IgD-negative memory B cell (primary cell): ENCODE measurements at regions not wholly inside any gene's neighbourhood (a gene's known extent, or its start where the extent isn't known, plus 50 kb on each side); places are given as distances from the start of the nearest gene placed in this dataset.
"Not testable (repeated sequence)": the region's sequence is repeated elsewhere in the genome, so short reads cannot be mapped to it uniquely, and the experiment has no call there.

Experiments
- H3K27ac Mint-ChIP-seq, 3 donors: one replicate each; pipeline ENCODE4 v1.8.0; 2020 to 2022; ENCODE audit warnings: mild to moderate bottlenecking in 3 of 3, mixed read lengths in 3 of 3, moderate library complexity in 1 of 3
- H3K27me3 Mint-ChIP-seq: one replicate; pipeline ENCODE4 v1.8.0; 2021; ENCODE audit warnings: mixed read lengths
- H3K36me3 Mint-ChIP-seq: one replicate; pipeline ENCODE4 v1.8.0; 2020; ENCODE audit warnings: mild to moderate bottlenecking, mixed read lengths
- H3K4me1 Mint-ChIP-seq, 3 donors: one replicate each; pipeline ENCODE4 v1.8.0; 2020 to 2022; ENCODE audit warnings: mixed read lengths in 3 of 3, mild to moderate bottlenecking in 1 of 3
- H3K4me3 Mint-ChIP-seq, 4 donors: one replicate each; pipeline ENCODE4 v1.8.0; 2020 to 2022; ENCODE audit warnings: mild to moderate bottlenecking in 4 of 4, mixed read lengths in 4 of 4, moderate library complexity in 3 of 4
- H3K9me3 Mint-ChIP-seq, 3 donors: one replicate each; pipeline ENCODE4 v1.8.0; 2020 to 2021; ENCODE audit warnings: mixed read lengths in 3 of 3, mild to moderate bottlenecking in 1 of 3

GRCh38 chr5:98292496-98292895 lies 481.0 kb upstream of the RGMB start:
- H3K4me1 Mint-ChIP-seq = no peaks in the 10 kb centered on the region
- H3K27ac Mint-ChIP-seq = no peak overlapping the region
- no peak overlapping the region for H3K4me3 Mint-ChIP-seq
- no peaks in the 10 kb centered on the region for H3K9me3 Mint-ChIP-seq
- no peaks in the 10 kb centered on the region for H3K36me3 Mint-ChIP-seq
- H3K27me3 Mint-ChIP-seq = no peaks in the 10 kb centered on the region

DNA sequence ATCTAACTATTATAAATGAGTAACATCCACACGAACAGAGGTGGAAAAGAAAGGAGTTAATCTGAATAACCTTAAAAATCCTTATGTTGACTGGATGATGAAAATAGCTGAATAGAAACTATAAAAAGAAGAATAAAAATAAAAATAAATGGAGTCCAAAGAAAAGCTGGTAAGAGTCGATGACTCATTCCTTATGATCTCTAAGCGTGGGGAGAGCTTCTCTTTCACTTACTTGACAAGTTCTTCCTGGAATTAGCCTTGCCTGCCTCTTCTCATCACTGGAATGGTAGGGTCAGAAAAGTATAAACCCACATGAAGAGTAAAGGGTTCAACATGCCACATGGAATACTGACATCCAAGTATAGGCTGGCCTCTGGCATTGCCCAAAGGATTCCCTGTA lies 477.0 kb upstream of the RGMB start:
- Mint-ChIP-seq H3K9me3 (peaks cover 0 to 2% (median 0%) of the 10 kb centered on the region in 3 donors), H3K4me3 (no peak overlapping the region), H3K4me1 (no peaks in the 10 kb centered on the region), H3K27ac (no peak overlapping the region), H3K36me3 (no peaks in the 10 kb centered on the region), H3K27me3 (peaks cover 2% of the 10 kb centered on the region)

DNA sequence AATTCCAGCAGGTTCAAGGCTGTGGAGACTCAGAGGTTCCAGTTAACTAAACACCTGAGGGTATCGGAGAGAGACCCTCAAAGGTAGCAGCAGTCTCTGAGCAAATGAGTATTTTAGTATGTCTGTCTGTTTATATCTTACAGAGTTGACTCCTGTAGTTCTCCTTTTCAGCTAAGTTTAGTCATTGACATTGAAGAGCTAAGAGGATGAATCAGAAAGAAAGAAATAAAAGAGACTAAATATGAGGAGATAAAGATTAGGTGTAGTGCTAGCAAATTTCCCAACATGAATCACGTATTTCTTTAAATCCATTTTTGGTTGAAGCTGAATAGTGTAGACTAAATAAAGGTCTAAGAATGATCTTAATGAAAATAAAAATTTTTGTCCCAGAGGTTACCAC lies 474.0 kb upstream of the RGMB start:
- Mint-ChIP-seq H3K4me1 (no peaks in the 10 kb centered on the region), H3K36me3 (no peaks in the 10 kb centered on the region)

DNA sequence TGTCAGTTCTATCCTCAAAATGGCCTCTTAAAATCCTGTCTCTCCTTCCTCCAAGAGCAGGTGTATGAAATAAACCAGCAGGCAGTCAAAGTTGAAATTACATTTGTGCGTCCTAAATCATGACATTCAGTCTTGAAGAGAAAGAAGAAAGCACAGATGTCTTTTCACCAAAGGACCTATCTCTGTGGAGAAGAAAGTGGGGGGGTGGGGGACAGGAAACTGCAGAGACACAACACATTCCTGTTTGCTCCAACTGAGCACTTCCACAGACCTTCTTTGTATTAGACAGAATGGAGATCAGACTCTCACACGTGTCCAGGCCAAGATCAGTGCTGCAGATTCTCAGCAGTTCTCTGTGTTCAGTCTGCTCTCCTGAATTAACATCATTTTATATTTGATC lies 471.9 kb upstream of the RGMB start:
- Mint-ChIP-seq H3K4me1 (no peaks in the 10 kb centered on the region), H3K4me3 (no peak overlapping the region), H3K27me3 (peaks cover 4% of the 10 kb centered on the region), H3K27ac (no peak overlapping the region), H3K36me3 (no peaks in the 10 kb centered on the region), H3K9me3 (peaks cover 0 to 4% (median 0%) of the 10 kb centered on the region in 3 donors)

More for the DNA sequence above, 474.0 kb upstream of the RGMB start:
- Mint-ChIP-seq H3K27me3 (peaks cover 4% of the 10 kb centered on the region), H3K9me3 (peaks cover 0 to 4% (median 0%) of the 10 kb centered on the region in 3 donors), H3K27ac (no peak overlapping the region), H3K4me3 (no peak overlapping the region)

GRCh38 chr5:98307811-98308210 lies 465.7 kb upstream of the RGMB start:
- no peak overlapping the region for H3K27ac Mint-ChIP-seq
- no peaks in the 10 kb centered on the region for H3K27me3 Mint-ChIP-seq
- H3K4me3 Mint-ChIP-seq = no peak overlapping the region
- peaks cover 0 to 4% (median 0%) of the 10 kb centered on the region in 3 donors for H3K9me3 Mint-ChIP-seq
- peaks cover 0 to 2% (median 1%) of the 10 kb centered on the region in 3 donors for H3K4me1 Mint-ChIP-seq
- H3K36me3 Mint-ChIP-seq = no peaks in the 10 kb centered on the region

- H3K36me3 Mint-ChIP-seq = no peaks in the 10 kb centered on the region
- H3K4me1 Mint-ChIP-seq = peaks cover 0 to 2% (median 1%) of the 10 kb centered on the region in 3 donors
- H3K4me3 Mint-ChIP-seq = no peak overlapping the region
These were observed 465.2 kb upstream of the RGMB start for GRCh38 chr5:98308231-98308630.

GRCh38 chr5:98308960-98309359 lies 464.5 kb upstream of the RGMB start:
- Mint-ChIP-seq H3K27me3 (no peaks in the 10 kb centered on the region), H3K4me1 (peaks cover 0 to 2% (median 1%) of the 10 kb centered on the region in 3 donors), H3K9me3 (peaks cover 0 to 2% (median 0%) of the 10 kb centered on the region in 3 donors), H3K4me3 (no peak overlapping the region), H3K36me3 (no peaks in the 10 kb centered on the region), H3K27ac (no peak overlapping the region)

More at GRCh38 chr5:98308231-98308630, 465.2 kb upstream of the RGMB start:
- H3K27me3 Mint-ChIP-seq = no peaks in the 10 kb centered on the region
- H3K9me3 Mint-ChIP-seq = peaks cover 0 to 4% (median 0%) of the 10 kb centered on the region in 3 donors
- no peak overlapping the region for H3K27ac Mint-ChIP-seq

DNA sequence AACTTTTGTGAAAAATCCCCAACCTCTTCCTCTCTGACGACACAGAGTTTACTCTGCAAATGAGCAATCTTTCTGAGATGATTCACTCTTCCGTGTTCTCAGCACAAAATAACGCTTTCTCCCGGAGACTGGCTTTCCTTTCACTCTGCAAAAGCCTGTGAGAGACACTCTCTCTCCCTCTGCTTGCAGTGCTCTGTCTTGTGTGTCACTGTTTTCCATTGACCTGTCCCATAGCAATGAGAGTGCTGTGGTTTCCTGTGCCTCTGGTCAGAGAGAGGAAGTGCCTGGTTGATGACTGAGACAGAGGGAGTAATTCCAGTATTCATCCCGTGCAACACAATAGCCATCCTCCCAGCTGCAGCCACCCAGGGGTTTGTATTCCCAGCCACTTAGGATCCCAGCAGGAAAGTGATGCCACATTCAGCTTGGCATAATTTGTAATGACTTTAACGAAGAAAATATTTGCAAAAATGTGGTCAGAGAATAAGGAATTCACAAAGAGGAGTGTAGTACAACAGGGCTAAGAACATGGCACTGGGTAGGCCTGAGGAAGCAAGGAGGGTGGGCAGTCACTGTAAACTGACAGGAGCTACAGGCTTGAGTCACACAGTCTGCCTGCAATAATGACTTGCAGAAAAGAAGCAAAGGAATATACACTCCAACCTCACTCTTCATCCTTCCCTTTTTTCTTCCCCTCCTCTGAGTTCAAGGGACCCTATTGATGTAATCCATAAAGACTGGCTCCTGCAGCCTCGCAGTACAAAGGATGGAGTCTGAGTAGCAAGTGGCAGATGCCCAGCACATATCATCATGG lies 463.5 kb upstream of the RGMB start:
- H3K27ac Mint-ChIP-seq = peak overlapping the region in 1 of 3 donors; percentile 25
- peaks cover 0 to 2% (median 0%) of the 10 kb centered on the region in 3 donors for H3K9me3 Mint-ChIP-seq
- H3K36me3 Mint-ChIP-seq = no peaks in the 10 kb centered on the region
- peaks cover 0 to 2% (median 1%) of the 10 kb centered on the region in 3 donors for H3K4me1 Mint-ChIP-seq
- H3K27me3 Mint-ChIP-seq = no peaks in the 10 kb centered on the region
- H3K4me3 Mint-ChIP-seq = no peak overlapping the region

DNA sequence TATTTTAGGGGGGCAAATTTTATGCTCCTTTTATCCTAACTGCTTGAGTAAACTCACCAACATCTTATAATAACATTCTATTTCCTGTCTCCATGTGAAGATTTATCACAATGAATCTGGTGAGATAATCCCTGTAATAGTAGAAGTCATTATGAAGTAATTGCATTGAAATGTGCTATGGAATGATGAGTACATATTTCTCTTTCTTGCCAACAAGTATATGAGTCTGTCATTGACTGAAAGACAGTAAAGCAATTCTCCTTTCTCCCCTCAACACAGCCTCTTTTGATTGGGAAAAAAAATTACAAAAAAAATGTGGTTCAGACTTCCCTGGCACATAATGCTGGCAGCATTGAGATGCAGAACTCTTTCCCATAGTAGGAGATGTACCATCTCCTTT lies 459.2 kb upstream of the RGMB start:
- H3K36me3 Mint-ChIP-seq = no peaks in the 10 kb centered on the region
- H3K27me3 Mint-ChIP-seq = no peaks in the 10 kb centered on the region
- H3K27ac Mint-ChIP-seq = no peak overlapping the region
- H3K9me3 Mint-ChIP-seq = no peaks in the 10 kb centered on the region
- H3K4me3 Mint-ChIP-seq = no peak overlapping the region
- H3K4me1 Mint-ChIP-seq = peaks cover 0 to 2% (median 1%) of the 10 kb centered on the region in 3 donors

GRCh38 chr5:98318386-98318785 lies 455.1 kb upstream of the RGMB start:
- H3K27me3 Mint-ChIP-seq = no peaks in the 10 kb centered on the region
- no peak overlapping the region for H3K4me3 Mint-ChIP-seq
- no peaks in the 10 kb centered on the region for H3K9me3 Mint-ChIP-seq
- no peak overlapping the region for H3K27ac Mint-ChIP-seq
- no peaks in the 10 kb centered on the region for H3K36me3 Mint-ChIP-seq
- H3K4me1 Mint-ChIP-seq = no peaks in the 10 kb centered on the region

DNA sequence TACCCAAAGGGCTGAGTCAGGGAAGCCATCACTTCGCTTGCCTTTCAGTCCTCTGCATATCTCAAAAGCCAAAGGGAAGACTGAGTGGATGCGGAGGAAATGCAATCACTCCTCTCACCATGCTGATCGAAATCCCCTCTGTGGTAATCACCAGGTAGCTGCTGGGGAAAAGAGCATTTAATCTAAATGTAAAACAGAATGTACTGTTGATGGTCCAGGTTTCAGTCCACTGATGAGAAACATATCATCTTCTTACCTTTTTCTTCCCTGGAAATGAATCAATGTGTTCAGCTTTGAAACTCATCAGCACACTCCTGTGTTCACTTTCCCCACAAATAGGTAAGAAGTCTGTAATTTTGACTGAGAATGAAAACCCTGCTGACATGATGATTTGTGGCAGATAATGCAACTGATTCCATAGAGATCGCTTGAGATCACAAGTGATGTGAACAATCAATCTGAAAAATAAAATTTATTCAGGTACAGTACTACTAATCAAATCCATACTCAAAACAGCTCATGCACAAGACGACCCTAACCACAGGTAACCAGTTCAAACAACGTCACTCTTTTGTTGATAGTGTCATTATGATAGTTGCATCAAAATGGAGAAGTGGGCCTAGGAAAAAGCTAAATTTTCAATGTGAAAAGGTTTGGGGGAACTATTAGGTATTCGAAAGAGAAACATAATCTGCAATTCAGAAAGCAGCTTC lies 454.0 kb upstream of the RGMB start:
- H3K27ac Mint-ChIP-seq = no peak overlapping the region
- no peaks in the 10 kb centered on the region for H3K9me3 Mint-ChIP-seq
- H3K4me1 Mint-ChIP-seq = no peaks in the 10 kb centered on the region
- no peaks in the 10 kb centered on the region for H3K36me3 Mint-ChIP-seq
- H3K27me3 Mint-ChIP-seq = no peaks in the 10 kb centered on the region
- H3K4me3 Mint-ChIP-seq = no peak overlapping the region

- no peak overlapping the region for H3K27ac Mint-ChIP-seq
- no peaks in the 10 kb centered on the region for H3K9me3 Mint-ChIP-seq
- H3K27me3 Mint-ChIP-seq = no peaks in the 10 kb centered on the region
- H3K36me3 Mint-ChIP-seq = no peaks in the 10 kb centered on the region
- no peak overlapping the region for H3K4me3 Mint-ChIP-seq
- H3K4me1 Mint-ChIP-seq = no peaks in the 10 kb centered on the region
These were observed 453.1 kb upstream of the RGMB start for GRCh38 chr5:98320343-98320742.

- H3K27ac Mint-ChIP-seq = no peak overlapping the region
- H3K4me1 Mint-ChIP-seq = no peaks in the 10 kb centered on the region
- peaks cover 1% of the 10 kb centered on the region for H3K27me3 Mint-ChIP-seq
- H3K36me3 Mint-ChIP-seq = no peaks in the 10 kb centered on the region
- no peaks in the 10 kb centered on the region for H3K9me3 Mint-ChIP-seq
- H3K4me3 Mint-ChIP-seq = no peak overlapping the region
These were observed 452.1 kb upstream of the RGMB start for GRCh38 chr5:98321361-98321760.

- peak overlapping the region in 1 of 4 donors; percentile 26 for H3K4me3 Mint-ChIP-seq
- H3K9me3 Mint-ChIP-seq, H3K27ac Mint-ChIP-seq, H3K4me1 Mint-ChIP-seq, H3K27me3 Mint-ChIP-seq, H3K36me3 Mint-ChIP-seq: not testable (repeated sequence)
These were observed 448.3 kb upstream of the RGMB start for GRCh38 chr5:98325187-98325586.

DNA sequence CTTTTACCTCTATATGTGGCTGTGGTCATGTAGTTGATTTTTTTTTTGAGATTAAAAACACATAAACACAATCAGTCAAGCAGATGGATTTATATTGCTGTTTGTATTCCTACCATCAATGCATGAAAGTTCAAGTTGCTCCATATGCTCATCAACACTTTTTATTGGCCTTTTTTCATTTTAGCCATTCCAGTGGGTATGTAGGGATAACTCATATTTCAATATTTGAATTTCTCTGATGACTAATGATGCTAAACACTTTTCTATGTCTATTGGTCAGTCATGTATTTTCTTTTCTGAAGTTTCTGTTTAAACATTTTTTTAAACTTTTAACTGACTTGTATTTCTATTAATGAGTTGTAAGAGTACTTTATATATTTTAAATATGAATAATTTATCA lies 445.4 kb upstream of the RGMB start:
- Mint-ChIP-seq H3K4me3 (no peak overlapping the region), H3K36me3 (no peaks in the 10 kb centered on the region), H3K27me3 (peaks cover 1% of the 10 kb centered on the region), H3K27ac (no peak overlapping the region), H3K9me3 (peaks cover 0 to 2% (median 2%) of the 10 kb centered on the region in 3 donors), H3K4me1 (peaks cover 0 to 1% (median 0%) of the 10 kb centered on the region in 3 donors)
